ENCODE measurements at regions not wholly inside any gene's neighbourhood (a gene's known extent, or its start where the extent isn't known, plus 50 kb on each side); places are given as distances from the start of the nearest gene placed in this dataset.

- Histone ChIP-seq H3K27me3 (no peaks in the 10 kb centered on the region), H3K9me3 (peaks cover 0 to 5% of the 10 kb centered on the region in 2 donors), H3K4me1 (ENCODE audit: insufficient read depth) (no peaks in the 10 kb centered on the region), H3K4me3 (no peak overlapping the region), H3K36me3 (no peaks in the 10 kb centered on the region), H3K27ac (no peak overlapping the region)
- TF ChIP-seq EP300 (IDR thresholded peaks at IDR 0.05), result no peak
- DNase-seq, result no peak
- intact Hi-C loops (cut with DNase I), result no loop called here
- WGBS, 3 donors, result 75 to 84% (median 76%) methylated on average over 4 of the region's 4 CpGs
Measured at GRCh38 chr10:8722835-8723234, 668.3 kb downstream of the GATA3 start.

- no peaks in the 10 kb centered on the region for H3K9me3 ChIP-seq
- intact Hi-C loops (cut with DNase I), result no loop called here
- H3K4me3 ChIP-seq, result no peak overlapping the region
- H3K4me1 ChIP-seq (ENCODE audit: insufficient read depth), result no peaks in the 10 kb centered on the region
- no peaks in the 10 kb centered on the region for H3K27me3 ChIP-seq
- H3K27ac ChIP-seq, result no peak overlapping the region
- DNase-seq, result no peak
- H3K36me3 ChIP-seq, result no peaks in the 10 kb centered on the region
- TF ChIP-seq EP300 (IDR thresholded peaks at IDR 0.05) (no peak), POLR2A (IDR thresholded peaks at IDR 0.05) (no peak), CTCF (IDR thresholded peaks at IDR 0.05) (no peak)
- 81 to 85% (median 83%) methylated on average over 8 of the region's 8 CpGs for WGBS, 3 donors
Measured at GRCh38 chr10:8725343-8725742, 670.9 kb downstream of the GATA3 start.

- intact Hi-C loops (cut with DNase I), result no loop called here
- Histone ChIP-seq H3K27ac (no peak overlapping the region), H3K27me3 (no peaks in the 10 kb centered on the region), H3K9me3 (no peaks in the 10 kb centered on the region), H3K36me3 (no peaks in the 10 kb centered on the region), H3K4me1 (ENCODE audit: insufficient read depth) (no peaks in the 10 kb centered on the region), H3K4me3 (no peak overlapping the region)
- TF ChIP-seq POLR2A (IDR thresholded peaks at IDR 0.05) (no peak), EP300 (IDR thresholded peaks at IDR 0.05) (no peak), CTCF (IDR thresholded peaks at IDR 0.05) (no peak)
- no peak for DNase-seq
- WGBS, 3 donors, result 54 to 60% (median 58%) methylated on average over 3 of the region's 3 CpGs
Measured at GRCh38 chr10:8726084-8726778, 671.7 kb downstream of the GATA3 start.

GRCh38 chr10:8726779-8727084, 672.2 kb downstream of the GATA3 start:
- H3K27ac ChIP-seq, result no peak overlapping the region
- WGBS, 3 donors, result 3 to 8% (median 5%) methylated on average over 5 of the region's 5 CpGs
- TF ChIP-seq EP300 (IDR thresholded peaks at IDR 0.05) (no peak), POLR2A (IDR thresholded peaks at IDR 0.05) (no peak), CTCF (IDR thresholded peaks at IDR 0.05) (no peak)
- no peaks in the 10 kb centered on the region for H3K36me3 ChIP-seq
- no peaks in the 10 kb centered on the region for H3K27me3 ChIP-seq
- DNase-seq, result no peak
- no peaks in the 10 kb centered on the region for H3K9me3 ChIP-seq
- intact Hi-C loops (cut with DNase I), result no loop called here
- no peaks in the 10 kb centered on the region for H3K4me1 ChIP-seq (ENCODE audit: insufficient read depth)
- no peak overlapping the region for H3K4me3 ChIP-seq

- no peak for DNase-seq
- intact Hi-C loops (cut with DNase I), result no loop called here
- Histone ChIP-seq H3K4me3 (no peak overlapping the region), H3K27ac (no peak overlapping the region), H3K36me3 (no peaks in the 10 kb centered on the region), H3K27me3 (no peaks in the 10 kb centered on the region), H3K4me1 (ENCODE audit: insufficient read depth) (no peaks in the 10 kb centered on the region), H3K9me3 (no peaks in the 10 kb centered on the region)
- no peak for TF ChIP-seq EP300 (IDR thresholded peaks at IDR 0.05)
- TF ChIP-seq POLR2A (IDR thresholded peaks at IDR 0.05), result no peak
- no peak for TF ChIP-seq CTCF (IDR thresholded peaks at IDR 0.05)
- WGBS, 3 donors, result 59 to 65% (median 61%) methylated on average over 18 of the region's 18 CpGs
Measured at GRCh38 chr10:8731121-8732095, 676.9 kb downstream of the GATA3 start.
